GM21576 (cell line): ENCODE measurements at regions not wholly inside any gene's neighbourhood (a gene's known extent, or its start where the extent isn't known, plus 50 kb on each side); places are given as distances from the start of the nearest gene placed in this dataset.
A peak's percentile ranks its signal among the peaks of the same experiment; 100 is the strongest.

Experiments used
- ATAC-seq: cut with Tn5 transposase; IDR thresholded peaks from one replicate; pipeline ENCODE4 v1.9.1; 2021; ENCODE audit warnings: mild to moderate bottlenecking, moderate library complexity; ENCODE audit not compliant: unreplicated experiment

GRCh38 chr5:89996890-89997289, 412.7 kb downstream of the CETN3 start:
- ATAC-seq = no peak

GRCh38 chr5:89996335-89996734, 413.2 kb downstream of the CETN3 start:
- ATAC-seq = no peak

- ATAC-seq = no peak
Measured at GRCh38 chr5:89994266-89994665, 415.3 kb downstream of the CETN3 start.

- no peak for ATAC-seq
Measured at GRCh38 chr5:89992201-89992600, 417.4 kb downstream of the CETN3 start.

GRCh38 chr5:89991592-89991991, 418.0 kb downstream of the CETN3 start:
- ATAC-seq = no peak

GRCh38 chr5:89989776-89990175, 419.8 kb downstream of the CETN3 start:
- ATAC-seq = no peak

GRCh38 chr5:89988998-89989655, 420.4 kb downstream of the CETN3 start:
- no peak for ATAC-seq

- ATAC-seq = no peak
Measured at GRCh38 chr5:89988129-89988810, 421.3 kb downstream of the CETN3 start.

- ATAC-seq = no peak
Measured at GRCh38 chr5:89983216-89983615, 426.3 kb downstream of the CETN3 start.

GRCh38 chr5:89981878-89982773, 427.4 kb downstream of the CETN3 start:
- no peak for ATAC-seq

- ATAC-seq = no peak
Measured at GRCh38 chr5:89981021-89981420, 428.5 kb downstream of the CETN3 start.

GRCh38 chr5:89973516-89973915, 436.0 kb downstream of the CETN3 start:
- ATAC-seq = no peak

- no peak for ATAC-seq
Measured at GRCh38 chr5:89972901-89973300, 436.7 kb downstream of the CETN3 start.

GRCh38 chr5:89968958-89969381, 440.6 kb downstream of the CETN3 start:
- ATAC-seq = no peak

GRCh38 chr5:89967771-89968444, 441.6 kb downstream of the CETN3 start:
- ATAC-seq = no peak

GRCh38 chr5:89956838-89957237, 452.7 kb downstream of the CETN3 start:
- no peak for ATAC-seq

GRCh38 chr5:89954916-89955315, 454.6 kb downstream of the CETN3 start:
- no peak for ATAC-seq

- no peak for ATAC-seq
Measured at GRCh38 chr5:89951876-89952275, 457.7 kb downstream of the CETN3 start.

- ATAC-seq = no peak
Measured at GRCh38 chr5:89950234-89950633, 459.3 kb downstream of the CETN3 start.

- peak; percentile 79 for ATAC-seq
Measured at GRCh38 chr5:89948977-89949376, 460.6 kb downstream of the CETN3 start.

GRCh38 chr5:89946916-89947315, 462.6 kb downstream of the CETN3 start:
- ATAC-seq = no peak
